OCI-LY3 (cell line): ENCODE measurements at regions not wholly inside any gene's neighbourhood (a gene's known extent, or its start where the extent isn't known, plus 50 kb on each side); places are given as distances from the start of the nearest gene placed in this dataset.

Experiments
- H2AFZ ChIP-seq: fragments of 200-600, 300-600 bp; shearing (Covaris generic); 2 replicates; pipeline ENCODE4 v1.6.0; 2014; ENCODE audit warnings: antibody characterized with exemption, low read depth, low read length
- H3K27ac ChIP-seq: fragments of 200-600, 300-600 bp; sonication (generic); 2 replicates; pipeline ENCODE4 v1.5.1; 2014; ENCODE audit warnings: mild to moderate bottlenecking, low read length, moderate library complexity, mixed read lengths
- H3K27me3 ChIP-seq: fragments of 200-600, 300-600 bp; sonication (generic); 2 replicates; pipeline ENCODE4 v1.6.1; 2014; ENCODE audit warnings: low read depth, low read length, mixed read lengths
- H3K36me3 ChIP-seq: fragments of 200-600, 300-600 bp; sonication (generic); replicated peaks from 2 replicates; pipeline ENCODE3; 2014; ENCODE audit warnings: low read depth, low read length, mixed read lengths
- H3K4me1 ChIP-seq: fragments of 300-600, 200-600 bp; sonication (generic); 2 replicates; pipeline ENCODE4 v1.6.1; 2014; ENCODE audit warnings: low read length, mixed read lengths
- H3K4me2 ChIP-seq: fragments of 200-600, 300-600 bp; sonication (generic); 2 replicates; pipeline ENCODE4 v1.6.1; 2014; ENCODE audit warnings: low read length, mixed read lengths
- H3K4me3 ChIP-seq: fragments of 300-600, 200-600 bp; sonication (generic); 2 replicates; pipeline ENCODE4 v1.5.1; 2014; ENCODE audit warnings: antibody characterized with exemption, mild to moderate bottlenecking, low read length, moderate library complexity
- H3K79me2 ChIP-seq: fragments of 300-600, 200-600 bp; shearing (Covaris generic); 2 replicates; pipeline ENCODE4 v1.6.1; 2014; ENCODE audit warnings: mild to moderate bottlenecking, low read length, mixed read lengths
- H3K9ac ChIP-seq: fragments of 300-600, 200-600 bp; shearing (Covaris generic); 2 replicates; pipeline ENCODE4 v1.6.0; 2014; ENCODE audit warnings: mild to moderate bottlenecking, low read length, moderate library complexity
- H3K9me3 ChIP-seq: fragments of 200-600, 300-600 bp; shearing (Covaris generic); 2 replicates; pipeline ENCODE4 v1.6.1; 2014; ENCODE audit warnings: low read length, mixed read lengths; ENCODE audit not compliant: insufficient read depth
- H4K20me1 ChIP-seq: fragments of 200-600, 300-600 bp; sonication (generic); 2 replicates; pipeline ENCODE4 v1.6.1; 2016; ENCODE audit warnings: low read length, mixed read lengths; ENCODE audit not compliant: insufficient read depth
- CTCF ChIP-seq: fragments of 200-600, 300-600 bp; sonication (generic); IDR thresholded peaks from 2 replicates; pipeline ENCODE4 v1.5.1; 2014; ENCODE audit warnings: antibody characterized with exemption, low read length, low read depth
- EZH2phosphoT487 ChIP-seq: fragments of 200-600 bp; shearing (Covaris generic); IDR thresholded peaks from 2 replicates; pipeline ENCODE4 v1.6.1; 2018; ENCODE audit warnings: antibody characterized with exemption, mixed run types, low read depth

DNA sequence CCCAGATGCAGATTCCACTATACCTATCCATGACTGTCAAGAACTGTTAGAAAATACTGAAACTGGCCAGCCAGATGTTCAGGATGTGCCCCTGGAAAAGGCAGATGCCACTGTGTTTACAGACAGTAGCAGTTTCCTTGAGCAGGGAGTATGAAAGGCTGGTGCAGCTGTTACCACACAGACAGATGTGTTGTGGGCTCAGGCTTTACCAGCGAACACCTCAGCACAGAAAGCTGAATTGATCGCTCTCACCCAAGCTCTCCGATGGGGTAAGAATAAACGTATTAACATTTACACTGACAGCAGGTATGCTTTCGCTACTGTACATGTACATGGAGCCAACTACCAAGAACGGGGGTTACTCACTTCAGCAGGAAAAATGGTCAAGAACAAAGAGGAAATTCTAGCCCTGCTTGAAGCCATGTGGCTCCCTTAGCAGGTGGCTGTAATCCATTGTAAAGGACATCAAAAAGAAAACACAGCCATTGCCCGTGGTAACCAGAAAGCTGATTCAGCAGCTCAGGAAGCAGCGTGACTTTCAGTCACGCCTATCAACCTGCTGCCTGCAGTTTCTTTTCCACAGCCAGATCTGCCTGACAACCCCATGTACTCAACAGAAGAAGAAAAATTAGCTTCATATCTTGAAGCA is 459.7 kb upstream of the HTR1E start:
- Histone ChIP-seq H4K20me1 (no peaks in the 10 kb centered on the region), H3K4me1 (no peaks in the 10 kb centered on the region), H3K79me2 (no peaks in the 10 kb centered on the region), H3K27me3 (no peaks in the 10 kb centered on the region), H3K9me3 (no peaks in the 10 kb centered on the region), H3K4me3 (no peak overlapping the region), H3K4me2 (no peak overlapping the region), H3K36me3 (no peaks in the 10 kb centered on the region), H3K27ac (no peak overlapping the region), H3K9ac (no peak overlapping the region), H2AFZ (no peak overlapping the region)
- TF ChIP-seq EZH2phosphoT487 = no peak

DNA sequence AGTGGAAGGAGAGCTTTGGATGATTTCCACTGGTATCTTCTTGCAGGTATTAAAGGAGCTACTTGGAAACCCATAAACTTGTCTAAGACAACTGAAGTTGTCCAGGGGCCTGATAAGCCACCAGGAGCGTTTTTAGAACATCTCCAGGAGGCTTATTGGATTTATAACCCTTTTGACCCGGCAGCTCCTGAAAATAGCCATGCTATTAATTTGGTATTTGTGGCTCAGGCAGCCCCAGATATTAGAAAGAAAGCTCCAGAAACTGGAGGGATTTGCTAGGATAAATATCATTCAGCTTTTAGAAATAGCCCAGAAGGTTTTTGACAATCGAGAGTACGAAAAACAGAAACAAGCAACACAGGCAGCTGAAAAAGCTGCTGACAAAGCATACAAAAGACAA is 461.0 kb upstream of the HTR1E start:
- Histone ChIP-seq H2AFZ (no peak overlapping the region), H3K9ac (no peak overlapping the region), H3K36me3 (no peaks in the 10 kb centered on the region), H3K4me1 (no peaks in the 10 kb centered on the region), H3K4me3 (no peak overlapping the region), H3K27me3 (no peaks in the 10 kb centered on the region), H3K4me2 (no peak overlapping the region), H3K9me3 (no peaks in the 10 kb centered on the region), H3K27ac (no peak overlapping the region), H4K20me1 (no peaks in the 10 kb centered on the region), H3K79me2 (no peaks in the 10 kb centered on the region)
- TF ChIP-seq CTCF (no peak), EZH2phosphoT487 (no peak)

DNA sequence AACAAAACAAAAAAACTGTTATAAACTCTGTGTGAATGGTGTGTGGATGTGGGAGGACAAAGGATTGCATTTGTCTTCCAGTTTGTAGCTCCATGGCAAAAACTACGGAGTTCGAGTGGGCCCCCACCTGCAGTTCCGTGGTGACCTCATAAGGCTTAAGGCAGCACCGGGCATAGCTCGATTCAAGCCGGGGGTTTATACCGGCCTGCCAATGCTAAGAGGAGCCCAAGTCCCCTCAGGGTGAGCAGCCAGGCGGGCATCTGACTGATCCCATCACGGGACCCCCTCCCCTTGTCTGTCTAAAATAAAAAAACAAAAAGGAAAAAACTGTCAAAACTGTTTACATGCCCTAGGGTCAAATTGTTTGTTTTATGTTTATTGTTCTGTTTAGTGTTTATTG is 463.2 kb upstream of the HTR1E start:
- H3K36me3 ChIP-seq = no peaks in the 10 kb centered on the region
- TF ChIP-seq EZH2phosphoT487 (no peak), CTCF (no peak)
- H2AFZ ChIP-seq = no peak overlapping the region
- no peak overlapping the region for H3K9ac ChIP-seq
- no peak overlapping the region for H3K27ac ChIP-seq
- H3K27me3 ChIP-seq = no peaks in the 10 kb centered on the region
- H3K9me3 ChIP-seq = no peaks in the 10 kb centered on the region
- H3K79me2 ChIP-seq = no peaks in the 10 kb centered on the region
- H3K4me3 ChIP-seq = no peak overlapping the region
- no peaks in the 10 kb centered on the region for H4K20me1 ChIP-seq
- H3K4me1 ChIP-seq = no peaks in the 10 kb centered on the region
- no peak overlapping the region for H3K4me2 ChIP-seq

DNA sequence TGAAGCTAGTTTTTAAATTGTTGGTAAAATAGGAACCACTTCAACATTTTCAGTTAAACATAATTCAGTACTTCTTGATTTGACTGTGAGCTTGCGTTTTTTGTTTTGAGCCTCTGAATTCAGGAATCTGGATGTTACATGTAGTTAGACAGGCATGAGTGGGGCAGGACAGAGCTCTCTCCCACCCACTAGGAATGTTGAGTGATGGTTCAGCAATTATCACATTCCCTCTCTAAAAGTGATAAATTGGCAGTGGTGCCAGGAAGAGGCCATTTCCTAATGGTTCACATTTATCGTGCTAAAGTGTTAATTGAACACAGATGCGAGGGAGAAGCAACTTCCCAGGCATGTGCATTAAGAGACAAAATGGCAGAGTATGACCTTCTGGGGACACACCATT is 465.5 kb upstream of the HTR1E start:
- Histone ChIP-seq H3K4me1 (no peaks in the 10 kb centered on the region), H3K27ac (no peak overlapping the region), H4K20me1 (no peaks in the 10 kb centered on the region), H3K4me2 (no peak overlapping the region), H3K9ac (no peak overlapping the region), H3K27me3 (no peaks in the 10 kb centered on the region), H2AFZ (no peak overlapping the region), H3K9me3 (no peaks in the 10 kb centered on the region), H3K79me2 (no peaks in the 10 kb centered on the region), H3K4me3 (no peak overlapping the region), H3K36me3 (no peaks in the 10 kb centered on the region)
- TF ChIP-seq EZH2phosphoT487 (no peak), CTCF (no peak)
